CD4-positive, alpha-beta T cell (primary cell): ENCODE measurements at regions not wholly inside any gene's neighbourhood (a gene's known extent, or its start where the extent isn't known, plus 50 kb on each side); places are given as distances from the start of the nearest gene placed in this dataset.

Experiments used
- ATAC-seq: fragments of 200-7000 bp; cut with Tn5 transposase; one replicate; pipeline ENCODE4 v1.10.0; 2022; ENCODE audit warnings: mild to moderate bottlenecking; ENCODE audit not compliant: poor library complexity
- CTCF ChIA-PET: fragments of 350-600 bp; sonication (Branson Sonifier 250); formaldehyde crosslinking; loops from one replicate; lab custom pipeline; 2021; ENCODE audit warnings: antibody characterized with exemption, inconsistent platforms; lab: Charles Lee
- POLR2A ChIA-PET: fragments of 350-600 bp; sonication (Branson Sonifier 250); formaldehyde crosslinking; loops from one replicate; lab custom pipeline; 2021; ENCODE audit warnings: antibody characterized with exemption, inconsistent platforms; lab: Charles Lee
- DNase-seq, 14 experiments: peaks; one replicate each; pipeline ENCODE4 v3.0.0-alpha.2; 2013 to 2020; ENCODE audit warnings: mixed read lengths in 2 of 14
- H3K27ac ChIP-seq, 2 donors: one replicate each; pipeline versions ENCODE4 v1.5.1 to v1.7.0; 2013; ENCODE audit warnings: low read length in 2 of 2, low read depth in 1 of 2, mild to moderate bottlenecking in 1 of 2
- H3K27me3 ChIP-seq, 2 experiments: 1 replicate in 1 of 2; 2 replicates in 1 of 2; pipeline versions ENCODE4 v1.6.1 to v1.7.0; 2013; ENCODE audit warnings: low read length in 2 of 2, control low read depth in 1 of 2, mild to moderate bottlenecking in 1 of 2, moderate library complexity in 1 of 2; ENCODE audit not compliant: insufficient read depth in 2 of 2, control insufficient read depth in 1 of 2
- H3K36me3 ChIP-seq: one replicate; pipeline ENCODE4 v1.6.1; 2013; ENCODE audit warnings: low read length, control low read depth; ENCODE audit not compliant: insufficient read depth
- H3K4me1 ChIP-seq: one replicate; pipeline ENCODE4 v1.6.1; 2013; ENCODE audit warnings: low read length, control low read depth; ENCODE audit not compliant: insufficient read depth
- H3K4me3 ChIP-seq: one replicate; pipeline ENCODE4 v1.5.1; 2013; ENCODE audit warnings: mild to moderate bottlenecking, low read length, moderate library complexity
- H3K9me3 ChIP-seq, 2 experiments: 1 replicate in 1 of 2; 2 replicates in 1 of 2; pipeline versions ENCODE4 v1.6.1 to v1.7.0; 2013; ENCODE audit warnings: low read length in 2 of 2, mild to moderate bottlenecking in 2 of 2, control low read depth in 1 of 2, moderate library complexity in 1 of 2; ENCODE audit not compliant: control insufficient read depth in 1 of 2, insufficient read depth in 1 of 2
- H3K27ac Mint-ChIP-seq: one replicate; pipeline ENCODE4 v1.8.0; 2020; ENCODE audit warnings: mixed read lengths
- H3K27me3 Mint-ChIP-seq: one replicate; pipeline ENCODE4 v1.8.0; 2021; ENCODE audit warnings: mixed read lengths
- H3K36me3 Mint-ChIP-seq: one replicate; pipeline ENCODE4 v1.8.0; 2021; ENCODE audit warnings: low read depth, mixed read lengths
- H3K4me1 Mint-ChIP-seq: one replicate; pipeline ENCODE4 v1.8.0; 2021; ENCODE audit warnings: low read depth, mixed read lengths
- H3K4me3 Mint-ChIP-seq: one replicate; pipeline ENCODE4 v1.8.0; 2020; ENCODE audit warnings: mild to moderate bottlenecking, mixed read lengths
- H3K9me3 Mint-ChIP-seq: one replicate; pipeline ENCODE4 v1.8.0; 2020; ENCODE audit warnings: mixed read lengths
- intact Hi-C, 2 experiments: fragments of 100-400 bp; cut with DNase I in 1 of 2; cut with micrococcal nuclease in 1 of 2; formaldehyde crosslinking; loops; one replicate each; pipeline versions ENCODE4 v1.15.1 to v1.9.0; 2023 to 2025; cut with DNase I, micrococcal nuclease
- TF ChIP-seq, protein P1 (sequence below): fragments of 200-600 bp; IDR thresholded peaks from one replicate; pipeline ENCODE4 v1.8.0; 2022; ENCODE audit warnings: antibody characterized with exemption, mild to moderate bottlenecking

GRCh38 chr6:48429610-48430009, 318.6 kb upstream of the PTCHD4 start:
- Mint-ChIP-seq H3K4me1 (no peaks in the 10 kb centered on the region), H3K27ac (no peak overlapping the region)
- no peak for ATAC-seq

GRCh38 chr6:48429021-48429420, 318.0 kb upstream of the PTCHD4 start:
- no peaks in the 10 kb centered on the region for H3K4me1 ChIP-seq
- no peaks in the 10 kb centered on the region for H3K9me3 ChIP-seq
- Mint-ChIP-seq H3K27me3 (no peaks in the 10 kb centered on the region), H3K4me1 (no peaks in the 10 kb centered on the region), H3K36me3 (no peaks in the 10 kb centered on the region), H3K27ac (no peak overlapping the region), H3K9me3 (peaks cover 7% of the 10 kb centered on the region), H3K4me3 (no peak overlapping the region)
- intact Hi-C loops, result no loop called here
- no peaks in the 10 kb centered on the region for H3K27me3 ChIP-seq
- CTCF ChIA-PET, result no interaction called here
- no peak for ATAC-seq
- DNase-seq, result no peak
- H3K36me3 ChIP-seq, result no peaks in the 10 kb centered on the region
- no peak overlapping the region for H3K4me3 ChIP-seq
- TF ChIP-seq, protein P1, sequence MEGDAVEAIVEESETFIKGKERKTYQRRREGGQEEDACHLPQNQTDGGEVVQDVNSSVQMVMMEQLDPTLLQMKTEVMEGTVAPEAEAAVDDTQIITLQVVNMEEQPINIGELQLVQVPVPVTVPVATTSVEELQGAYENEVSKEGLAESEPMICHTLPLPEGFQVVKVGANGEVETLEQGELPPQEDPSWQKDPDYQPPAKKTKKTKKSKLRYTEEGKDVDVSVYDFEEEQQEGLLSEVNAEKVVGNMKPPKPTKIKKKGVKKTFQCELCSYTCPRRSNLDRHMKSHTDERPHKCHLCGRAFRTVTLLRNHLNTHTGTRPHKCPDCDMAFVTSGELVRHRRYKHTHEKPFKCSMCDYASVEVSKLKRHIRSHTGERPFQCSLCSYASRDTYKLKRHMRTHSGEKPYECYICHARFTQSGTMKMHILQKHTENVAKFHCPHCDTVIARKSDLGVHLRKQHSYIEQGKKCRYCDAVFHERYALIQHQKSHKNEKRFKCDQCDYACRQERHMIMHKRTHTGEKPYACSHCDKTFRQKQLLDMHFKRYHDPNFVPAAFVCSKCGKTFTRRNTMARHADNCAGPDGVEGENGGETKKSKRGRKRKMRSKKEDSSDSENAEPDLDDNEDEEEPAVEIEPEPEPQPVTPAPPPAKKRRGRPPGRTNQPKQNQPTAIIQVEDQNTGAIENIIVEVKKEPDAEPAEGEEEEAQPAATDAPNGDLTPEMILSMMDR, result no peak
- POLR2A ChIA-PET, result no interaction called here
- no peak overlapping the region for H3K27ac ChIP-seq

More at GRCh38 chr6:48429610-48430009, 318.6 kb upstream of the PTCHD4 start:
- Mint-ChIP-seq H3K9me3 (peaks cover 7% of the 10 kb centered on the region), H3K4me3 (no peak overlapping the region), H3K36me3 (no peaks in the 10 kb centered on the region), H3K27me3 (no peaks in the 10 kb centered on the region)
- POLR2A ChIA-PET, result no interaction called here
- H3K4me3 ChIP-seq, result no peak overlapping the region
- DNase-seq, result no peak
- intact Hi-C loops, result no loop called here
- H3K27ac ChIP-seq, result no peak overlapping the region
- H3K36me3 ChIP-seq, result no peaks in the 10 kb centered on the region
- no peaks in the 10 kb centered on the region for H3K4me1 ChIP-seq
- no peaks in the 10 kb centered on the region for H3K27me3 ChIP-seq
- CTCF ChIA-PET, result no interaction called here
- H3K9me3 ChIP-seq, result no peaks in the 10 kb centered on the region
- TF ChIP-seq, protein P1, result no peak

GRCh38 chr6:48426636-48427035, 315.6 kb upstream of the PTCHD4 start:
- Histone ChIP-seq H3K36me3 (no peaks in the 10 kb centered on the region), H3K9me3 (peaks cover 0 to 6% of the 10 kb centered on the region in 2 experiments), H3K4me1 (no peaks in the 10 kb centered on the region), H3K4me3 (no peak overlapping the region), H3K27me3 (no peaks in the 10 kb centered on the region), H3K27ac (no peak overlapping the region)
- Mint-ChIP-seq H3K9me3 (peaks cover 3% of the 10 kb centered on the region), H3K27me3 (no peaks in the 10 kb centered on the region), H3K27ac (no peak overlapping the region), H3K4me1 (no peaks in the 10 kb centered on the region), H3K4me3 (no peak overlapping the region), H3K36me3 (no peaks in the 10 kb centered on the region)
- ChIA-PET POLR2A (no interaction called here), CTCF (no interaction called here)
- TF ChIP-seq, protein P1, result no peak
- ATAC-seq (no peak), DNase-seq (no peak)
- intact Hi-C loops, result no loop called here
